ENCODE measurements at regions not wholly inside any gene's neighbourhood (a gene's known extent, or its start where the extent isn't known, plus 50 kb on each side); places are given as distances from the start of the nearest gene placed in this dataset.
A peak's percentile ranks its signal among the peaks of the same experiment; 100 is the strongest.

GRCh38 chr2:219852626-219853025 lies 225.2 kb downstream of the SLC4A3 start:
- intact Hi-C loops (cut with micrococcal nuclease; ENCODE audit: unreplicated experiment), result no loop called here

DNA sequence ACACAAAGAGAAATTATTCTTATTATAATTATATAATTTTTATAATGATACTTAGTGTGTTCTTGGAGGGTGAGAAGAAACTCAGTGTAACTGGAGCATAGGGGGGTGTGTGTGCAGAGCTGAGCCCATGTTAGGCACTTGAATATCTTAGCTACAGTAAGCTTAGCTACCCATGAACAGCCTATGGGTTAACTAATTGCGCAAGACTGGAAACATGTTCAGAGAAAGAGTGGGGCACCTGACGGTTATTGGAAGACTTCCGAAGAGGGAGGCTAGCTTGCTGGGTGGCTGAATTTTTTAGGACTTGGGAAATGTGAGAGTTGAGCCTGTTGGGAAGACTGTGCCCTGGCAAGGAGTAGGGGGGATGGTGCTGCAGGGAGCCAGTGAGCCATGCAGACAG lies 229.2 kb downstream of the SLC4A3 start:
- peaks cover 0 to 18% of the 10 kb centered on the region in 2 experiments; a peak in 2 of 5 replicates for H3K27me3 ChIP-seq (ENCODE audit: control insufficient read depth in 1 of 2, insufficient read depth in 2 of 2, low read length in 2 of 2)
- FAIRE-seq (no peak), ATAC-seq (no peak), DNase-seq (ENCODE audit: low spot score) (no peak)
- BruUV-seq (replicated peaks), result no TSS peak
- CTCF ChIA-PET (ENCODE audit: low intra/inter-chr PET ratio, low total read pairs), result no interaction called here
- H3K79me2 ChIP-seq (ENCODE audit: insufficient read depth, low read length), result no peaks in the 10 kb centered on the region
- POLR2A ChIA-PET, result no interaction called here
- H3K9ac ChIP-seq (ENCODE audit: insufficient read depth, low read depth, low read length), result no peak overlapping the region
- 48% methylated on average over 3 of the region's 3 CpGs for WGBS (ENCODE audit: low lambda C conversion rate)
- no peak overlapping the region for H3K4me3 ChIP-seq (replicated peaks in 1 of 3; ENCODE audit: insufficient read depth in 1 of 3, low read depth in 2 of 3, low read length in 3 of 3)
- no peaks in the 10 kb centered on the region for H3K9me3 ChIP-seq (ENCODE audit: low read length)
- no peaks in the 10 kb centered on the region for H3K36me3 ChIP-seq (replicated peaks in 1 of 2; ENCODE audit: control insufficient read depth in 1 of 2, insufficient read depth in 2 of 2, low read length in 2 of 2)
- H3K4me1 ChIP-seq (ENCODE audit: insufficient read depth, low read length), result no peaks in the 10 kb centered on the region
- no peak overlapping the region for H2AFZ ChIP-seq (ENCODE audit: low read length)
- no peak overlapping the region for H3K4me2 ChIP-seq (ENCODE audit: low read depth, low read length)
- in situ Hi-C loops (cut with HindIII; ENCODE audit: extremely low pct_ligation_motif_present, low pct_unique_long_range_greater_than_20kb), result no loop called here
- H3K27ac ChIP-seq (ENCODE audit: extremely low read length, insufficient read depth, low read length), result no peak overlapping the region
- intact Hi-C loops (cut with micrococcal nuclease; ENCODE audit: unreplicated experiment), result no loop called here
- no peaks in the 10 kb centered on the region; the same call in 1 of the 2 replicates for H4K20me1 ChIP-seq (ENCODE audit: insufficient read depth, low read length)
- TF ChIP-seq ZSCAN9 (CRISPR knock-in tag; IDR thresholded peaks at IDR 0.05; ENCODE audit: borderline replicate concordance), result no peak
- TF ChIP-seq ZNF3 (CRISPR knock-in tag; IDR thresholded peaks at IDR 0.05), result no peak
- no peak for TF ChIP-seq GFI1 (CRISPR knock-in tag; IDR thresholded peaks at IDR 0.05; ENCODE audit: borderline replicate concordance)
- TF ChIP-seq CEBPG (CRISPR knock-in tag; IDR thresholded peaks at IDR 0.05), result peak; percentile 68
- no peak for TF ChIP-seq ZNF280D (CRISPR knock-in tag; IDR thresholded peaks at IDR 0.05)
- peak; percentile 89 for TF ChIP-seq CEBPB (IDR thresholded peaks at IDR 0.05; ENCODE audit: borderline replicate concordance, low read depth, low read length)
- no peak for TF ChIP-seq ETV6 (CRISPR knock-in tag; conservative IDR thresholded peaks at IDR 0.05)
- TF ChIP-seq ZBTB3 (CRISPR knock-in tag; IDR thresholded peaks at IDR 0.05; ENCODE audit: borderline replicate concordance, low read depth), result no peak
- TF ChIP-seq ZNF484 (CRISPR knock-in tag; IDR thresholded peaks at IDR 0.05; ENCODE audit: borderline replicate concordance, low read depth), result no peak
- no peak for TF ChIP-seq SAFB2 (CRISPR knock-in tag; IDR thresholded peaks at IDR 0.05; ENCODE audit: borderline replicate concordance, low read depth)
- TF ChIP-seq HMGA1 (CRISPR knock-in tag; conservative IDR thresholded peaks at IDR 0.05), result no peak
- no peak for TF ChIP-seq ZNF24 (IDR thresholded peaks at IDR 0.05)

More at GRCh38 chr2:219852626-219853025, 225.2 kb downstream of the SLC4A3 start:
- no peaks in the 10 kb centered on the region for H3K4me1 ChIP-seq (ENCODE audit: insufficient read depth, low read length)
- ATAC-seq (no peak), DNase-seq (ENCODE audit: low spot score) (no peak), FAIRE-seq (no peak)
- no peak overlapping the region for H3K27ac ChIP-seq (ENCODE audit: extremely low read length, insufficient read depth, low read length)
- H3K9ac ChIP-seq (ENCODE audit: insufficient read depth, low read depth, low read length), result no peak overlapping the region
- H2AFZ ChIP-seq (ENCODE audit: low read length), result no peak overlapping the region
- ChIA-PET CTCF (ENCODE audit: low intra/inter-chr PET ratio, low total read pairs) (no interaction called here), POLR2A (no interaction called here)
- H3K36me3 ChIP-seq (replicated peaks in 1 of 2; ENCODE audit: control insufficient read depth in 1 of 2, insufficient read depth in 2 of 2, low read length in 2 of 2), result no peaks in the 10 kb centered on the region
- no TSS peak for BruUV-seq (replicated peaks)
- no peaks in the 10 kb centered on the region for H3K9me3 ChIP-seq (ENCODE audit: low read length)
- H3K4me2 ChIP-seq (ENCODE audit: low read depth, low read length), result no peak overlapping the region
- peaks cover 0 to 18% of the 10 kb centered on the region in 2 experiments; a peak in 2 of 5 replicates for H3K27me3 ChIP-seq (ENCODE audit: control insufficient read depth in 1 of 2, insufficient read depth in 2 of 2, low read length in 2 of 2)
- H4K20me1 ChIP-seq (ENCODE audit: insufficient read depth, low read length), result no peaks in the 10 kb centered on the region
- H3K79me2 ChIP-seq (ENCODE audit: insufficient read depth, low read length), result no peaks in the 10 kb centered on the region
- H3K4me3 ChIP-seq (replicated peaks in 1 of 3; ENCODE audit: insufficient read depth in 1 of 3, low read depth in 2 of 3, low read length in 3 of 3), result no peak overlapping the region
- no peak for TF ChIP-seq MAZ (IDR thresholded peaks at IDR 0.05; ENCODE audit: borderline replicate concordance, low read depth, low read length)
- no peak for TF ChIP-seq MAZ (CRISPR knock-in tag; IDR thresholded peaks at IDR 0.05; ENCODE audit: low read depth)
- no peak for TF ChIP-seq E2F2 (CRISPR knock-in tag; IDR thresholded peaks at IDR 0.05; ENCODE audit: borderline replicate concordance)
- no peak for TF ChIP-seq ZNF350 (CRISPR knock-in tag; IDR thresholded peaks at IDR 0.05; ENCODE audit: borderline replicate concordance, low read depth)
- TF ChIP-seq ZNF430 (CRISPR knock-in tag; IDR thresholded peaks at IDR 0.05), result no peak
- no peak for TF ChIP-seq ZNF850 (CRISPR knock-in tag; conservative IDR thresholded peaks at IDR 0.05)
- TF ChIP-seq ZNF720 (CRISPR knock-in tag; IDR thresholded peaks at IDR 0.05), result no peak
- in situ Hi-C loops (cut with HindIII; ENCODE audit: extremely low pct_ligation_motif_present, low pct_unique_long_range_greater_than_20kb), result no loop called here
- 47% methylated on average over 12 of the region's 12 CpGs for WGBS (ENCODE audit: low lambda C conversion rate)
